ENCODE measurements at regions not wholly inside any gene's neighbourhood (a gene's known extent, or its start where the extent isn't known, plus 50 kb on each side); places are given as distances from the start of the nearest gene placed in this dataset.
"Not testable (repeated sequence)": the region's sequence is repeated elsewhere in the genome, so short reads cannot be mapped to it uniquely, and the experiment has no call there.

DNA sequence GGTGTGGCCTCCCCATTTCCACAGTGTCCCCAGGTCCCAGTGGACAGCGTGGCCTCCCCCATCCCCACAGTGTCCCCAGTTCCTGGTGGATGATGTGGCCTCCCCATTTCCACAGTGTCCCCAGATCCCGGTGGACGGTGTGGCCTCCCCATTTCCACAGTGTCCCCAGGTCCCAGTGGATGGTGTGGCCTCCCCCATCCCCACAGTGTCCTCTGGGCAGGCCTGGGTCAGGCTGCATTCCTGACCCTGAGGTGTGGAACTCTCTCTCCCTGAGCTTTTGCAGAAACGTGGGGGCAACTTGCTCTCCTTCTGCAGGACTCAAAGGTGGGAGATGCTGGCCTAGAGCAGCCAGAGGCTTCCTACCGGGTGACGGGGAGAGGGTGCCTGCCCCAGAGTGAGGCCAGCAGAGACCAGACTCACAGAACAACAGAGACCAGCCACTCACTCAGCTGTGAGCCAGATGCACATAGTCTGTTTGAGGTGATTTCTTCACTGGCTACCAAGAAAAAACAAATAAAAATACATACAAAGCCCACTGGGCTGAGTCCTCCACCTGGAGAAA is 85.8 kb upstream of the FGF3 start:
- DNase-seq (ENCODE audit: low read depth in 2 of 2) = no peak

DNA sequence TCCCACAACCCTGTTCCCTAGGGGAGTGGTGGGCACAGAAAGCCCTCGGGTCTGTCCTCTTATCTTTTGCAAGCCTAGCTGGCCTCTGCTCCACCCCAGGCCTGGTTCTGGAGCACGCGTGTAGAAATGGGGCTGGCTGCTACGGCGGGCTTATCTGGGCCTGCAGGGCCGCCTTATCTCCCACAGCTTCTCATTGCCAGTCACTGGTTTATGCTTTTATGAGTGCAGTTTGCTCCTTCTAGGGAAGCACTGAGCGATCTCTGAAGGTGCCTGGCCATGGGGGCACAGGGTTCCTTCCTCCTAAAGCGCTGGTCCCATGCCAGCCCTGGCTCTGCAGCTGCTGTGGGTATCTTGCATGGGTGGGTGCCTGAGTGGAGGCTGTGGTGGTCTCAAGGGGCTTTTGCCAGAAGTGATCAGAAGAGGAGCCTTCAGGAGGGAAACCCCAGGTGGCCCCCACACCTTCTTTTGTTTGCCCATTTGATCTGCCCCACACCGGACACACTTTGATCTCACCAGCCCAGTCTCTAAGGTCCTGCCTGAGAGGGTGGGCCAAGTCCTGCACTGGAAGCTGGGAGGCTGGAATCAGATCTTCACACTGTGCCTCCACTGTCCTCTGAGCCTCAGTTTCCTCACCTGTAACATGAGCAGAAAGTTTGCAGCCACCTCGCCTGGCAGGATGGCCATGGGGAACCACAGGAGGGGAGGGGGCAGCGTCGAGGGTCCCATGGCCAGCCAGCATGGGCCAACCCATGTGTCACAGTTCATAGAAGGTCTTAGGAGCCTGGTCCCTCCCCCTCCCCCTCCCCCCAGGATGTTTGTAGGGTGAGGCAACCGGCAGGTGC is 86.6 kb upstream of the FGF3 start:
- DNase-seq (ENCODE audit: low read depth in 2 of 2) = no peak

DNA sequence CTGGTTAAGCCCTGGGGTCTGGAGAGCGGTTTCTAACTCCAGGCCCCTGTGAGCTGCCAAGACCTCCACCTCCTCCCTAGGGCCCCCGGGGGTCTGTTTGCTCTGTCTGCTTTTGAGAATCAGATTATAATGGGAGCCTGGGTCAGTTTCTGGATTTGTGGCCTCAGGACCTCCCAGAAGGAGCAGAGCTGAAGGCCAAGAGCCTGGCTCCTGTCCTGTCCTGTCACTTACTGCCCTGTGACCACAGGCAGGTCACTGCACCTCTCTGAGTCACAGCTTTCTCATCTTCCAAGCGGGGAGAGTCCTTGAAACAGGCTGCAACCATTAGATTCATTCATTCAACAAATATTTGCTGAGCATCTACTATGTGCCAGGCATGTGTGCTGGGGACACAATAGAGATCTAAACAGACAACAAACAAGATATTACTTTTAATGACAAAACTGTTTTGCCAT is 87.3 kb upstream of the FGF3 start:
- no peak for DNase-seq (ENCODE audit: low read depth in 2 of 2)

GRCh38 chr11:69907611-69908010 is 88.4 kb upstream of the FGF3 start:
- DNase-seq (ENCODE audit: low read depth in 2 of 2) = no peak

DNA sequence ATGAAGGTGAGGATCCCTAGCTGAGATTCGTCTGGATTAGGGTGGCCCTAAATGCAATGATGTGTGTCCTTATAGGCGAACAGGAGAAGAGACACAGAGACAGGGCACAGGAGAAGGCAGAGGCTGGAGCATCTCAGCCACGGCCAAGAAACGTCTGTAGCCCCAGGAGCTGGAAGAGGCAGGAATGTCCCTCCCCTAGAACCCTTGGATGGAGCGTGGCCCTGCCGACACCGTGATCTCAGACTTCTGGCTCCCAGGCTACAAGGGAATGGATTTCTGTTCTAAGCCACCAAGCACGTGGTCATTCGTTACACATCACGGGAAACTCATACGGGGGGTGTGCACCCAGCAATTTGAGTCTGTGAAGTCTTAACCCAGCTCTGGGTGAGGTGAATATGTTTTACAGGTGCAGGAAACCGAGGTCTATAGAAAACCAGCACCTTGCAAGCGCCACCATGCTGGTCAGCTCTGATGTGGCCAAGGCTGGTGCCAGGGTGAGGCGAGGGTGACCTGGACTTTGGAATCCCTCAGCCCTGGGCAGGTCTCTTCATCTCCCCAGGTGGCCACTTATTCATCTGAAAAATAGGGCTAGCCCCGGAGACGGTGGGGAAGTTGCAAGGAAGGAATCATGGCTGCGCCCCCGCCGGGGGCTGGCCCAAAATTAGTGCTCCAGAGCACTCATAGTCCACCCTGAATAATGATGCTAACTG is 89.5 kb upstream of the FGF3 start:
- no peak for DNase-seq (ENCODE audit: low read depth in 2 of 2)

GRCh38 chr11:69909561-69910518 is 90.6 kb upstream of the FGF3 start:
- DNase-seq (ENCODE audit: low read depth in 2 of 2) = no peak

DNA sequence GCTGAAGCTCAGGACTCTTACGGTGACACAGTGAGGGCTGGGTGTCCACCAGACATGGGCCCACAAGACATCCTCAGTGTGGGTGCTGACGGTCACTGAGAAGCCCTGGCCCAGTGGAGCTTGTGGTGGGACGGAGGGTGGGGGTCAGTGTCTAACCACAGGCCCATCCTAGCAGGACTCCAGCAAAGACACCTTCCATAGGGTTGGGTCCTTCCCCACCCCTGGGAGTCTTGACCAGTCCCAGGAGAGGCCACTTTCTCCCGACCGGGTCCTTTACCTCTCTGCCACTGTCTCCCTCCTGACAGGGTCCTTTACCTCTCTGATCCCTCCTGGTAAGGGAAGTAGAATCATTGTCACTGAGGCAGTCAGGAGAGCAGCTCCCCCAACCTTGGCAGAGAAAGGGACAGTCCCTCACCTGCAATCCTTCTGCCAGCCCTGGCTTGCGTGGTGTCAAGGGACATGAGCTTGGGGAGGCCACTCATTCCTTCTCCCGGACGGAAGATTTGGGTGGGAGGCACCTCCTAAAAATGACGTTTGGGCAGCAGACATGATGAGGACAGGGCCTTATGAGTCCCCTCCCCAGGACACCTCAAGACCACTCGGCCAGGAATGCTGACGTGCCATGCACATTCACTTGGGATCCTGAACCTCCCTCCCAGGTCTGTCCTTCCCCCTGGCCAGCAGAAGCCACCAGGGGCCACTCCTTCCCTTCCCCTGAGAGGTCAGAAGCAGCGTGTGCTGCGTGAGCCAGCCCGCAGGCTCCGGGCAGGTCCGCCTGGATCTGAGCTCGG is 91.5 kb upstream of the FGF3 start:
- DNase-seq (ENCODE audit: low read depth in 2 of 2) = no peak

- DNase-seq (ENCODE audit: low read depth in 2 of 2) = no peak
These were observed 92.3 kb upstream of the FGF3 start for GRCh38 chr11:69911310-69912160.

DNA sequence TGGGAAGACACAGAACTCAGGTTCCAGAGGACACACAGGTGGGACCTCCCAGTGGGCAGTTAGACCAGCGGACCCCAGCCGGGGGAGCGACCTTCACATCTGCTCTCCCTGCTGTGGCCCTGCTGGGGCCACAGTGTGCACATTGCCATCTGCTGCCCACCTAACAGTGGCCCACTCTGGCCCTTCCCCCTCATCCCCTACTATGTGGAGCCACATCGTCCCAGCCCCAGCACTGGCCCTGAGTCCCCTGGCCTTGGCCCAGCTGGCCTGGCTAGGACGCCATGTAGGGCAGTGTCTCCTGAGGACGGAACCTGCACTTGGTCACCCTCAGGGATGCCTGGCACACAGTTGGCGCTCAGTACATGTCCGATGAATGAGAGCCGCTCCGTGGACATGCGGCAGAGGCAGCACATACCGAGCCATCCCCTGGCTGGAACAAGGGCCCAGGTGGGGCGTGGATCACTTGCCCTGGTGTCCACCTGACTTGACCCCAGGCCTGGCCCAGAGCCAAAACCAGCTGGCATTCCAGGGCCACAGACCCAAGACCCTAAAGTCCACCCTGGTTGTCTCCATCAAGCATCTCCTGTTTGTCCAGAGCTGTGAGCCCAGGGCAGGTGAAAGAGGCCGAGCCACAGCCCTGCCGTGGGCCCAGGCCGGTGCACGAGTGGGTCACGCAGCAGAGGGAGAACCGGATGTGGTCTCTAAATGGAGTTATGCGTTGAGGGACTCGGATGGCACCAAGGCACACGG is 93.1 kb upstream of the FGF3 start:
- DNase-seq (ENCODE audit: low read depth in 2 of 2) = no peak

DNA sequence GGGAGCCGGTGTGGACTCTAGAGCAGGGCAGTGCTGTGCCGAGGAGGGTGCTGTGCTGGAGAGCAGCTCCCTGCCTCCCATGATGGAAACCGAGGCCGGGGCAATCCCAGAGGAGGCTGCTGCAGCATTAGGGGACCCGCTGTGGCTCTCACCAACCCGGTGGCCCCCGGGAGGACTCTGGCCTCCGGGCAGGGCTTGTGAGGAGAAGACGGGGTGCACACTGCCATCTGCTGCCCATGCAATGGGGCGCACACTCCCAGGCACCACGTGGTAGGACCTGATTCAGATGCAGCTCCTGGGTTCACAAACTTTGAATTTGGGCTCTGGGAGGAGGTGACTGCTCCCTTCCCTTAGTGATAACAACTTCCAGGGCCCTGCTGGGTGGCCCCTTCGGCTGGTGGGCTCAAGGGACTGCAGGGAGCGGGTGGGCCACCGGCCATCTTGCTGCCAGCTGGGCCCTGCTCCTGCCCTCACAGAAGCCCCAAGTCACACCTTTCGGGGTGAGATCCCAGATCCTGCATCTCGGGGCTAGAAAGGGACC is 93.8 kb upstream of the FGF3 start:
- no peak for DNase-seq (ENCODE audit: low read depth in 2 of 2)

GRCh38 chr11:69913591-69914285 is 94.5 kb upstream of the FGF3 start:
- DNase-seq (ENCODE audit: low read depth in 2 of 2) = no peak

GRCh38 chr11:69914286-69915150 is 95.3 kb upstream of the FGF3 start:
- DNase-seq (ENCODE audit: low read depth in 2 of 2) = no peak

DNA sequence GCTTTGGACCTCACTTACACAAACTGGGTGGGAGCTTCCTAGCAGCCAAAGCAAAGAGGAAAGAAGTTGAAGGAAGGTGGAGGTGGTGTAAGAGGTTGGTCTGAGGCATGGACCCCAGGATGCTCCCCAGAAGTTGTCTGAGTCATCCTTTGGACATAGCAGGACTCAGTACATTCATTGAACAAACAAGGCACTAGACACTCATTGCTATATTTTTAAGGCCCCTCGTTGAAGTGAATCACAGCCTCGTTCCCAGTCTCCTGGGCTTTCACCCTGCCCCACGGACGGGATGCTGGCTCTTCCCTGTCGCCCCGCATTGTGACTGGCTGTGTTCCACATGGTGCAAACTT is 95.9 kb upstream of the FGF3 start:
- DNase-seq (ENCODE audit: low read depth in 2 of 2) = no peak

DNA sequence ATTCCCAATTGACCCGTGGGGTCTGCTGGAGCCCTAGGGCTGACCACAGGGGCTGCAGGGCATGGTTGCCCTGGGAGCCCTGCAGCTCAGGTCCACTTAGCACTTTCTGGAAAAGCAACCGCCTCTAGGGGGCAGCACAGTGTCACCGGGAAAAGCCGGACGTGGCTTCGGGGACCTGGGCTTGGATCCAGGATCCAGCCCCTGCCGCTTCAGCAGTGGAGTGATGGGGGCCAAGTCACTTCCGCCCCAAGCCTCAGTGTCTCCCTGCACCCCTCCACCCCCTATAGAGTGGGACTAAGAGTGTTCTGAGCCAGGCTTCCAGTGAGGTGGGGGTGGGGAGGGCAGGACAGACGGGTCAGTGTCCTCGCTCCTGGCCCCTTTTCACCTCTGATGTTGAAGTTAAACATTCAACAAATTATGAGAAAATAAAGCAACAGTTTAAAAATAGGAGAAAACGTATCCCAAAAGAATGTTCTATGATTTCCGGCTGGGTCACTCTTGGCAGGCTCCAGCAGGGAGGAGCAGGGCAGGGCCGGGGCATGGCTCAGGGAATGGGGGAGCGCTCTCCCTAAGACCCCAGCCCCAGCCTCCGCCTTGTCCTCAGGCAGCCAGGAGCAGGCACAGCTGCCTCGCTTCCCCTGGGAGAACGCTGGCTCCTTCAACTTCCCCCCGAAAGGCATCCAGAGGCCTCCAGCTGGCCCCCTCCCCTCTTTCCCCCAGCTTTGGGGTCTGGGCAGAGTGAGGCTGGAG is 96.5 kb upstream of the FGF3 start:
- peak; percentile 13 to 19 for DNase-seq (ENCODE audit: low read depth in 2 of 2)

GRCh38 chr11:69916251-69916649 is 97.0 kb upstream of the FGF3 start:
- not testable (repeated sequence) for DNase-seq (ENCODE audit: low read depth in 2 of 2)

GRCh38 chr11:69916806-69917387 is 97.7 kb upstream of the FGF3 start:
- DNase-seq (ENCODE audit: low read depth in 2 of 2) = no peak
